Lower leg skin (tissue), 4 donors: ENCODE measurements at regions not wholly inside any gene's neighbourhood (a gene's known extent, or its start where the extent isn't known, plus 50 kb on each side); places are given as distances from the start of the nearest gene placed in this dataset.

Experiments
- DNase-seq, 2 donors: peaks; one replicate each; pipeline ENCODE4 v3.0.0-alpha.2; 2019; ENCODE audit warnings: low spot score in 2 of 2
- H3K4me3 ChIP-seq: fragments of 200-600 bp; sonication (generic); 2 replicates; pipeline ENCODE4 v1.5.1; 2017; ENCODE audit warnings: mild to moderate bottlenecking, low read depth; ENCODE audit not compliant: poor library complexity, severe bottlenecking
- CTCF ChIP-seq, 3 donors: fragments of 450-650 bp; IDR thresholded peaks; one replicate each; pipeline ENCODE4 v1.5.1; 2016; ENCODE audit warnings: antibody characterized with exemption in 3 of 3, mild to moderate bottlenecking in 3 of 3, moderate library complexity in 2 of 3
- POLR2A ChIP-seq, 2 donors: fragments of 450-650 bp; IDR thresholded peaks; one replicate each; pipeline ENCODE4 v1.6.1; 2016 to 2017; ENCODE audit warnings: antibody characterized with exemption in 2 of 2, mild to moderate bottlenecking in 1 of 2, moderate library complexity in 1 of 2
- WGBS, 2 donors: methylation state at CpG; one replicate each; pipeline ENCODE4 v1.1.5; 2018; 5-methylcytosine and 5-hydroxymethylcytosine counted together
- intact Hi-C: fragments of 100-400 bp; cut with DNase I; formaldehyde crosslinking; loops from one replicate; pipeline ENCODE4 v1.15.0; 2023; ENCODE audit warnings: low total_unique reads

DNA sequence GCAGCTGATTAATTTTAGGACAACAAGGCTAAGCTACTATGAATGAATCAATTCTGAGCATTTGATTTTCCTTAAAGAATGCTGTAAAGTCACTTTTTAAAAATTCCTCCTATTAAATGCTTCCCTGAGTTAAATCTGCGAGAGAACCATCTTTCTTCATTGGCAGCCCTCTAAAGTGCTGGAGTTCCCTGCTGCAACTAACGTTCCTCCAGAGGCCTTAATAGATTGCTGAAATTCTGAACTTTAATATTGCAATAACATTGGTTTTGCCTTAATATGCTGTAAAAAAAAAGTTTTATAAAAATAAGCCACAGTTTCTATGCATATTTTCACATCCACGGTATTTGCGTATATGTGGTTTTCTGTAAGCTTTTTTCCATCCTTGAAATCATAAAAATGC, 298.0 kb upstream of the PIK3R1 start:
- 87 to 90% methylated on average over 4 of the region's 4 CpGs for whole genome bisulfite sequencing, 2 donors
- DNase-seq: no peak
- TF ChIP-seq CTCF (IDR thresholded peaks at IDR 0.05): no peak
- H3K4me3 ChIP-seq: no peak overlapping the region
- intact Hi-C loops: no loop called here

DNA sequence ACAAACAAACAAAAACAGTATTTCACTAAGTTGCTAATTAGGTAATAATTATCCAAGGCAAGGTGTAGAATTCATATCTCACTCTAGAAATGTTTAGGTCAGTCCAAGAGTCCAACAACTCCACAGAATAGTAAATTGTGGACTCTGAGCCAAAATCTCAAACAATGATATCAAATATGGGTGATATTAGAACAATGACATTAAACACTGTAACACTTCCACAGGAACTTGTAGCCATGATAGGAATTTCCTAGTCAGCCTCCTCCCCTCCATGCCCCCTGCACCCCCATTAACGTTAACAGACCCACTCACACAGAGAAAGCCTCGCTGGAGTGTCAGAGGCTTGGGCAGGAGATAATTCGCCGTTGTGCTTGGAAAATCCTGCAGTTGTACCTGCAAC, 305.0 kb upstream of the PIK3R1 start:
- DNase-seq: no peak
- 77 to 90% methylated on average over 4 of the region's 4 CpGs for WGBS, 2 donors
- TF ChIP-seq CTCF (IDR thresholded peaks at IDR 0.05) (no peak), POLR2A (IDR thresholded peaks at IDR 0.05) (no peak)
- intact Hi-C loops: no loop called here
- no peak overlapping the region for H3K4me3 ChIP-seq

DNA sequence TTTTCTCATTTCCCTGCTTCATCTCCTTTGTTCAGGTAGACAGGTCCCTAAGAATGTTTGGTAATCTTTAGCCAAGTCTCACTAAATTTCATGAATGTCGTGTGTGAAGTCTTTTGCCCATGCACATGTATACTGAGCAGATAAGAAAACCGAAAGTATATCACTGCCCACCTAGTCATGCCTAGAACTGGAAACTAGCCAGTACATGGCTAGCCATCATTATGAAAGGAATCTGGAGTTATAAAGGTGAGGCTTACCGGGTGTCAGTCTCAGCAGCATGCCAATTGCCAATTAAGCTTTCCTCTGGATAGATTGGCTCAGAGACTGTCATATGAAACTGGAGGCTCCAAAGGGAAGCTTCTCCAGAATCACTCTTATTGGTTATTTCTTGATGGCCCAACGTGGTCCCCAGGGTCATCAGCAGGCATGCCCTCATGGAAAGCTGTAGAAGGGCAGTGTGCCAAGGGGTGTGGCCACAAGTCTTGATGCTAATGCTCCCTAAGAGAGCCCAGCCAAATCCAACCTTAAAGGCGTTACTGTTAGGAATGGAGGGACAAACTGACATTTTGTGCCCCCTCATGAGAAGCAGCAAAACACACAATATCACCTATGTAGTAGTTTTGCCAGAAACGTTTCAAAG, 307.3 kb upstream of the PIK3R1 start:
- no peak for DNase-seq
- intact Hi-C loops: no loop called here
- H3K4me3 ChIP-seq: no peak overlapping the region
- 78 to 82% methylated on average over 6 of the region's 6 CpGs for WGBS, 2 donors
- no peak for TF ChIP-seq CTCF (IDR thresholded peaks at IDR 0.05)
- no peak for TF ChIP-seq POLR2A (IDR thresholded peaks at IDR 0.05)

- TF ChIP-seq CTCF (IDR thresholded peaks at IDR 0.05) (no peak), POLR2A (IDR thresholded peaks at IDR 0.05) (no peak)
- intact Hi-C loops: no loop called here
- WGBS, 2 donors: 88 to 94% methylated on average over 2 of the region's 2 CpGs
- no peak overlapping the region for H3K4me3 ChIP-seq
- no peak for DNase-seq
Measured at GRCh38 chr5:67904366-67904765, 311.2 kb upstream of the PIK3R1 start.

DNA sequence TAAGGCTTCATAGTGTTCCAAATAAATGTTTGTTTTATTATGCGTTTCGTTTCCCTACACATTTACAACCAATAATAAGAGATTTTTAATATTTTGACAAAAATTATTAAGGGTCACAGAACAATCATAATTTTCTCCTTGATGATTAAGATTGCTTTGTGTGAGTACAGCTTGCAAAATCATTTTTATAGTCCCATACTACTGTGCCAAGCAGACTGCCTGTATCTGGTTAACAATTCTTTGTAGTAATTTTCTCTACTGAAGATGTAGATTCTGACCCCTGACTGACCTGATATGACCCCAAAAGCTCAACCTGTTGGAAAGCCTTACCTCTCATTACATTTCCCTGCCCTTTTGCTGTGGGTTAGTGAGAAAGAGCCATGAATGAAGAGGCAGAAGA, 311.9 kb upstream of the PIK3R1 start:
- TF ChIP-seq CTCF (IDR thresholded peaks at IDR 0.05) (no peak), POLR2A (IDR thresholded peaks at IDR 0.05) (no peak)
- no peak for DNase-seq
- intact Hi-C loops: no loop called here
- no peak overlapping the region for H3K4me3 ChIP-seq
- WGBS, 2 donors: 63 to 75% methylated on average over 2 of the region's 2 CpGs

DNA sequence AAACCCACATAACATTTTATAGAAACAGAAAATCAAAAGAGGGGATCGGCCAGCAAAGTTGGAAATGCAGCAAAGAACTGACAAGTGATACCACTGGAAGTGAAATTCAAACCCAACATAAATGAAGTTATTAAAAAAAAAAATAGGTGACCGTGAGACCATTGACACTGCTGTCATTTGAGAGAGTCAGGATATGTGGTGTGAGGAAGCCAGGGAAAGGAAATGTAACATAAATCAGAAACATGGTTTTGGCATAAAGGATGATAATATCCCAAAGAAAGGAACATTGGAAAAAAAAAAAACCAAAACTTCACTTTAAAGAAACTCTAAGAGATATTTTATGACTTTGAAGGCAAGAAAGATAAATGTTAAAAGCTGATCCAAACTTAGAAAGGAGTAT, 312.4 kb upstream of the PIK3R1 start:
- 76% methylated on average over 2 of the region's 2 CpGs for WGBS, 2 donors
- TF ChIP-seq CTCF (IDR thresholded peaks at IDR 0.05) (no peak), POLR2A (IDR thresholded peaks at IDR 0.05) (no peak)
- DNase-seq: no peak
- intact Hi-C loops: no loop called here
- no peak overlapping the region for H3K4me3 ChIP-seq
